H9 (cell line): ENCODE measurements at regions not wholly inside any gene's neighbourhood (a gene's known extent, or its start where the extent isn't known, plus 50 kb on each side); places are given as distances from the start of the nearest gene placed in this dataset.

ENCODE experiments used
- DNase-seq: peaks from one replicate; pipeline ENCODE4 v3.0.0-alpha.2; 2017
- H2AFZ ChIP-seq: one replicate; pipeline ENCODE4 v1.6.1; 2013; ENCODE audit warnings: mild to moderate bottlenecking, low read length, control low read depth, moderate library complexity
- H2AK5ac ChIP-seq: 2 replicates; pipeline ENCODE4 v1.6.1; 2013; ENCODE audit warnings: low read length, control low read depth, mixed read lengths; ENCODE audit not compliant: insufficient read length
- H2BK120ac ChIP-seq: one replicate; pipeline ENCODE4 v1.6.1; 2013; ENCODE audit warnings: low read depth, mild to moderate bottlenecking, low read length, control low read depth, inconsistent platforms; ENCODE audit not compliant: poor library complexity, severe bottlenecking
- H2BK12ac ChIP-seq: 2 replicates; pipeline ENCODE4 v1.6.1; 2013; ENCODE audit warnings: low read length, control low read depth, mixed read lengths, low read depth; ENCODE audit not compliant: insufficient read length
- H2BK15ac ChIP-seq: 2 replicates; pipeline ENCODE4 v1.6.1; 2013; ENCODE audit warnings: low read depth, low read length, control low read depth
- H2BK20ac ChIP-seq: one replicate; pipeline ENCODE4 v1.6.1; 2013; ENCODE audit warnings: low read depth, mild to moderate bottlenecking, low read length, control low read depth, inconsistent platforms; ENCODE audit not compliant: poor library complexity, severe bottlenecking
- H2BK5ac ChIP-seq: 2 replicates; pipeline ENCODE4 v1.6.1; 2013; ENCODE audit warnings: low read length, control low read depth, mixed read lengths; ENCODE audit not compliant: insufficient read length
- H3K14ac ChIP-seq: 2 replicates; pipeline ENCODE4 v1.6.1; 2013; ENCODE audit warnings: low read length, control low read depth; ENCODE audit not compliant: insufficient read depth
- H3K18ac ChIP-seq: 2 replicates; pipeline ENCODE4 v1.6.1; 2013; ENCODE audit warnings: low read depth, mild to moderate bottlenecking, mixed read lengths, low read length, control low read depth; ENCODE audit not compliant: insufficient read length
- H3K23ac ChIP-seq: 2 replicates; pipeline ENCODE4 v1.6.1; 2013; ENCODE audit warnings: low read length, control low read depth, mixed read lengths, low read depth; ENCODE audit not compliant: insufficient read length
- H3K23me2 ChIP-seq: 2 replicates; pipeline ENCODE4 v1.6.1; 2013; ENCODE audit warnings: low read depth, mild to moderate bottlenecking, mixed read lengths, low read length, control low read depth; ENCODE audit not compliant: insufficient read length, poor library complexity, severe bottlenecking
- H3K27ac ChIP-seq: 2 replicates; pipeline ENCODE4 v1.5.1; 2013; ENCODE audit warnings: low read length, control low read depth, mixed read lengths, low read depth; ENCODE audit not compliant: insufficient read length
- H3K27me3 ChIP-seq: 2 replicates; pipeline ENCODE4 v1.6.1; 2013; ENCODE audit warnings: low read length, control low read depth, inconsistent platforms; ENCODE audit not compliant: insufficient read depth
- H3K4ac ChIP-seq: 2 replicates; pipeline ENCODE4 v1.6.1; 2013; ENCODE audit warnings: low read depth, mild to moderate bottlenecking, control low read depth, inconsistent platforms, low read length, moderate library complexity
- H3K4me1 ChIP-seq: 2 replicates; pipeline ENCODE4 v1.6.1; 2013; ENCODE audit warnings: low read length, control low read depth, inconsistent platforms; ENCODE audit not compliant: insufficient read depth
- H3K4me2 ChIP-seq: 2 replicates; pipeline ENCODE4 v1.6.1; 2013; ENCODE audit warnings: low read length, control low read depth, mixed read lengths; ENCODE audit not compliant: insufficient read length, insufficient read depth
- H3K56ac ChIP-seq: 2 replicates; pipeline ENCODE4 v1.6.1; 2013; ENCODE audit warnings: low read depth, mild to moderate bottlenecking, mixed read lengths, low read length, control low read depth; ENCODE audit not compliant: insufficient read length
- H3K79me1 ChIP-seq: 2 replicates; pipeline ENCODE4 v1.6.1; 2013; ENCODE audit warnings: low read depth, mild to moderate bottlenecking, moderate library complexity, low read length, control low read depth, inconsistent platforms; ENCODE audit not compliant: insufficient read depth, poor library complexity, severe bottlenecking
- H3K79me2 ChIP-seq: 2 replicates; pipeline ENCODE4 v1.6.1; 2013; ENCODE audit warnings: low read length, control low read depth, inconsistent platforms; ENCODE audit not compliant: insufficient read depth
- H3K9ac ChIP-seq: 2 replicates; pipeline ENCODE4 v1.6.1; 2013; ENCODE audit warnings: low read length, control low read depth, mixed read lengths; ENCODE audit not compliant: insufficient read length; ENCODE audit errors: extremely low read depth
- H3K9me3 ChIP-seq: one replicate; pipeline ENCODE4 v1.6.1; 2013; ENCODE audit warnings: low read depth, low read length, inconsistent platforms; ENCODE audit not compliant: control insufficient read depth
- H3T11ph ChIP-seq: one replicate; pipeline ENCODE4 v1.6.1; 2013; ENCODE audit warnings: mild to moderate bottlenecking, low read length, control low read depth, inconsistent platforms
- H4K20me1 ChIP-seq: one replicate; pipeline ENCODE4 v1.6.1; 2013; ENCODE audit not compliant: control insufficient read depth, insufficient read length, insufficient read depth
- H4K5ac ChIP-seq: 2 replicates; pipeline ENCODE4 v1.6.1; 2013; ENCODE audit warnings: low read depth, mild to moderate bottlenecking, mixed read lengths, low read length, control low read depth; ENCODE audit not compliant: insufficient read length
- H4K8ac ChIP-seq: replicated peaks from 2 replicates; pipeline ENCODE4 v1.6.1; 2013; ENCODE audit warnings: low read length, control low read depth, mixed read lengths, low read depth; ENCODE audit not compliant: insufficient read length
- H4K91ac ChIP-seq: 2 replicates; pipeline ENCODE4 v1.6.1; 2013; ENCODE audit warnings: low read depth, mild to moderate bottlenecking, moderate library complexity, mixed read lengths, low read length, control low read depth; ENCODE audit not compliant: insufficient read length
- H3K27ac Mint-ChIP-seq, 3 experiments: 2 replicates in 2 of 3; 3 replicates in 1 of 3; pipeline ENCODE4 v1.8.0; 2020 to 2021; ENCODE audit warnings: mixed read lengths in 3 of 3, mild to moderate bottlenecking in 1 of 3, moderate library complexity in 1 of 3
- H3K27me3 Mint-ChIP-seq: 2 replicates; pipeline ENCODE4 v1.8.0; 2021; ENCODE audit warnings: low read depth, mild to moderate bottlenecking, moderate library complexity, mixed read lengths
- H3K36me3 Mint-ChIP-seq, 3 experiments: 2 replicates in 2 of 3; 3 replicates in 1 of 3; pipeline ENCODE4 v1.8.0; 2020 to 2021; ENCODE audit warnings: low read depth in 3 of 3, mixed read lengths in 3 of 3; ENCODE audit not compliant: insufficient read depth in 1 of 3
- H3K4me1 Mint-ChIP-seq, 2 experiments: 2 replicates each; pipeline ENCODE4 v1.8.0; 2020; ENCODE audit warnings: mixed read lengths in 2 of 2
- H3K4me3 Mint-ChIP-seq, 2 experiments: 2 replicates in 1 of 2; 3 replicates in 1 of 2; pipeline ENCODE4 v1.8.0; 2020 to 2021; ENCODE audit warnings: mild to moderate bottlenecking in 2 of 2, mixed read lengths in 2 of 2, moderate library complexity in 1 of 2
- H3K9me3 Mint-ChIP-seq, 2 experiments: 2 replicates in 1 of 2; 3 replicates in 1 of 2; pipeline ENCODE4 v1.8.0; 2020; ENCODE audit warnings: mild to moderate bottlenecking in 2 of 2, mixed read lengths in 2 of 2, moderate library complexity in 1 of 2
- TF ChIP-seq, protein P1 (sequence below): fragments of 200-600 bp; sonication (generic); conservative IDR thresholded peaks from 3 replicates; pipeline ENCODE4 v1.8.0; 2021; ENCODE audit warnings: antibody characterized with exemption, mild to moderate bottlenecking

DNA sequence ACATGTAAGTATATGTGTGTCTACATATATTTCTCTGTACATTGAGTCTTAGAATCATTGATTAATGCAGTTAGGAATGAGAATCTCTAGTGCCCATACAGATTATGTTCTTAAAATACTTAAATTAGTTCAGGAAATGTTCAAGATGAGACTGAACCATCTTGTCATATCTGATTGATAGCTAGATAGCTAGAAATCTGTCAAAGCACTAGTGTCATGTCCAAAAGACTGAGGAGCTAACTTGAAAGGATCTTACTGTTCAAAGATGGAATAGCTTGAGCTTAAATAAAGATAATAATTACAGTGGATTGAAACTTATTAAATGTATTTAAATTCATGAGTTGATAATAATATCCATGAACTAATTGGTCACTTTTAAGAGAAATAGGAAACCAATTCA lies 191.7 kb upstream of the TCF21 start:
- H4K91ac ChIP-seq, result no peak overlapping the region
- no peak overlapping the region for H2BK5ac ChIP-seq
- TF ChIP-seq, protein P1, sequence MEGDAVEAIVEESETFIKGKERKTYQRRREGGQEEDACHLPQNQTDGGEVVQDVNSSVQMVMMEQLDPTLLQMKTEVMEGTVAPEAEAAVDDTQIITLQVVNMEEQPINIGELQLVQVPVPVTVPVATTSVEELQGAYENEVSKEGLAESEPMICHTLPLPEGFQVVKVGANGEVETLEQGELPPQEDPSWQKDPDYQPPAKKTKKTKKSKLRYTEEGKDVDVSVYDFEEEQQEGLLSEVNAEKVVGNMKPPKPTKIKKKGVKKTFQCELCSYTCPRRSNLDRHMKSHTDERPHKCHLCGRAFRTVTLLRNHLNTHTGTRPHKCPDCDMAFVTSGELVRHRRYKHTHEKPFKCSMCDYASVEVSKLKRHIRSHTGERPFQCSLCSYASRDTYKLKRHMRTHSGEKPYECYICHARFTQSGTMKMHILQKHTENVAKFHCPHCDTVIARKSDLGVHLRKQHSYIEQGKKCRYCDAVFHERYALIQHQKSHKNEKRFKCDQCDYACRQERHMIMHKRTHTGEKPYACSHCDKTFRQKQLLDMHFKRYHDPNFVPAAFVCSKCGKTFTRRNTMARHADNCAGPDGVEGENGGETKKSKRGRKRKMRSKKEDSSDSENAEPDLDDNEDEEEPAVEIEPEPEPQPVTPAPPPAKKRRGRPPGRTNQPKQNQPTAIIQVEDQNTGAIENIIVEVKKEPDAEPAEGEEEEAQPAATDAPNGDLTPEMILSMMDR, result no peak
- Mint-ChIP-seq H3K36me3 (peaks cover 0 to 6% (median 6%) of the 10 kb centered on the region in 3 experiments; a peak in 4 of 7 replicates), H3K27ac (no peak overlapping the region), H3K4me3 (no peak overlapping the region), H3K4me1 (peaks cover 6 to 8% of the 10 kb centered on the region in 2 experiments), H3K27me3 (no peaks in the 10 kb centered on the region), H3K9me3 (peaks cover 5 to 7% of the 10 kb centered on the region in 2 experiments; a peak in 4 of 5 replicates)
- no peak overlapping the region for H3K27ac ChIP-seq
- no peaks in the 10 kb centered on the region for H3K27me3 ChIP-seq
- H2AFZ ChIP-seq, result no peak overlapping the region
- H3K9ac ChIP-seq, result no peak overlapping the region
- no peak for DNase-seq
- no peak overlapping the region for H3K4me2 ChIP-seq
- H3K4ac ChIP-seq, result no peak overlapping the region
- no peak overlapping the region for H3K18ac ChIP-seq
- no peak overlapping the region for H2BK15ac ChIP-seq
- no peaks in the 10 kb centered on the region for H3K9me3 ChIP-seq
- H3K23me2 ChIP-seq, result no peaks in the 10 kb centered on the region
- no peak overlapping the region for H4K8ac ChIP-seq
- H3K23ac ChIP-seq, result no peak overlapping the region
- no peaks in the 10 kb centered on the region for H3K79me1 ChIP-seq
- H4K5ac ChIP-seq, result no peak overlapping the region
- H3T11ph ChIP-seq, result no peak overlapping the region
- H2BK120ac ChIP-seq, result no peak overlapping the region
- H2AK5ac ChIP-seq, result no peak overlapping the region
- H3K14ac ChIP-seq, result no peak overlapping the region
- no peak overlapping the region for H2BK12ac ChIP-seq
- H3K79me2 ChIP-seq, result no peaks in the 10 kb centered on the region
- no peaks in the 10 kb centered on the region for H4K20me1 ChIP-seq
- no peak overlapping the region for H3K56ac ChIP-seq
- no peaks in the 10 kb centered on the region for H3K4me1 ChIP-seq
- no peak overlapping the region for H2BK20ac ChIP-seq
